Smooth muscle cell (in vitro differentiated cells): ENCODE measurements at regions not wholly inside any gene's neighbourhood (a gene's known extent, or its start where the extent isn't known, plus 50 kb on each side); places are given as distances from the start of the nearest gene placed in this dataset.

Experiments
- DNase-seq: peaks from one replicate; lab custom pipeline; 2025; ENCODE audit not compliant: unreplicated experiment; lab: John Stamatoyannopoulos, UW
- H2AFZ ChIP-seq: fragments of 200-600 bp; sonication (generic); 2 replicates; pipeline ENCODE4 v1.6.0; 2016; ENCODE audit warnings: antibody characterized with exemption, low read depth, mild to moderate bottlenecking
- H3F3A ChIP-seq: fragments of 200-600 bp; sonication (generic); 2 replicates; pipeline ENCODE4 v1.6.0; 2017; ENCODE audit warnings: antibody characterized with exemption, low read depth
- H3K27ac ChIP-seq: fragments of 200-600 bp; sonication (generic); 2 replicates; pipeline ENCODE4 v1.5.1; 2016; ENCODE audit warnings: low read depth, mild to moderate bottlenecking
- H3K27me3 ChIP-seq: fragments of 200-600 bp; sonication (generic); 2 replicates; pipeline ENCODE4 v1.6.1; 2016; ENCODE audit warnings: low read depth, mild to moderate bottlenecking
- H3K36me3 ChIP-seq: fragments of 200-600 bp; sonication (generic); 2 replicates; pipeline ENCODE4 v1.5.1; 2016; ENCODE audit warnings: low read depth
- H3K4me1 ChIP-seq: fragments of 200-600 bp; sonication (generic); 2 replicates; pipeline ENCODE4 v1.5.1; 2016; ENCODE audit warnings: low read depth
- H3K4me2 ChIP-seq: fragments of 200-600 bp; sonication (generic); 2 replicates; pipeline ENCODE4 v1.6.0; 2016; ENCODE audit warnings: mild to moderate bottlenecking
- H3K4me3 ChIP-seq: fragments of 200-600 bp; sonication (generic); 2 replicates; pipeline ENCODE4 v1.5.1; 2016; ENCODE audit warnings: mild to moderate bottlenecking
- H3K79me2 ChIP-seq: fragments of 200-600 bp; sonication (generic); 2 replicates; pipeline ENCODE4 v1.6.0; 2016; ENCODE audit warnings: low read depth, mild to moderate bottlenecking
- H3K9ac ChIP-seq: fragments of 200-600 bp; sonication (generic); 2 replicates; pipeline ENCODE4 v1.6.0; 2016; ENCODE audit warnings: low read depth
- H3K9me3 ChIP-seq: fragments of 200-600 bp; sonication (generic); replicated peaks from 2 replicates; pipeline ENCODE4 v1.5.1; 2016; ENCODE audit warnings: low read depth
- H4K20me1 ChIP-seq: fragments of 200-600 bp; sonication (generic); 2 replicates; pipeline ENCODE4 v1.6.0; 2016; ENCODE audit warnings: low read depth
- CTCF ChIP-seq: fragments of 200-600 bp; sonication (generic); IDR thresholded peaks from 2 replicates; pipeline ENCODE4 v1.5.1; 2017; ENCODE audit warnings: borderline replicate concordance, mild to moderate bottlenecking, antibody characterized with exemption; ENCODE audit not compliant: insufficient read depth, poor library complexity, severe bottlenecking
- WGBS: methylation state at CpG from one replicate; pipeline ENCODE4 v1.1.7; 2016; ENCODE audit warnings: low lambda C conversion rate; 5-methylcytosine and 5-hydroxymethylcytosine counted together

- Histone ChIP-seq H3K9me3 (no peaks in the 10 kb centered on the region), H3K9ac (no peak overlapping the region), H3K4me2 (no peak overlapping the region), H3K4me1 (no peaks in the 10 kb centered on the region), H4K20me1 (no peaks in the 10 kb centered on the region), H3K27me3 (no peaks in the 10 kb centered on the region), H3K27ac (no peak overlapping the region), H2AFZ (no peak overlapping the region), H3K4me3 (no peak overlapping the region), H3K36me3 (no peaks in the 10 kb centered on the region), H3K79me2 (no peaks in the 10 kb centered on the region), H3F3A (no peaks in the 10 kb centered on the region)
- TF ChIP-seq CTCF = no peak
- DNase-seq = no peak
- WGBS = 29% methylated on average over 2 of the region's 2 CpGs
Measured at GRCh38 chr10:106338486-106338885, 826.0 kb downstream of the SORCS1 start.

GRCh38 chr10:106336874-106337273 lies 827.6 kb downstream of the SORCS1 start:
- no peak for DNase-seq
- Histone ChIP-seq H3K4me1 (no peaks in the 10 kb centered on the region), H3K27me3 (no peaks in the 10 kb centered on the region), H3K4me2 (no peak overlapping the region), H3K9ac (no peak overlapping the region), H3K4me3 (no peak overlapping the region), H3K79me2 (no peaks in the 10 kb centered on the region), H4K20me1 (no peaks in the 10 kb centered on the region), H3K9me3 (no peaks in the 10 kb centered on the region), H2AFZ (no peak overlapping the region), H3K27ac (no peak overlapping the region), H3K36me3 (no peaks in the 10 kb centered on the region), H3F3A (no peaks in the 10 kb centered on the region)
- WGBS = 98% methylated on average over 5 of the region's 5 CpGs
- TF ChIP-seq CTCF = no peak

GRCh38 chr10:106327747-106328146 lies 836.8 kb downstream of the SORCS1 start:
- no peak for TF ChIP-seq CTCF
- DNase-seq = no peak
- H3K4me1 ChIP-seq = no peaks in the 10 kb centered on the region
- H3K9ac ChIP-seq = no peak overlapping the region
- H3K27ac ChIP-seq = no peak overlapping the region
- H3K79me2 ChIP-seq = no peaks in the 10 kb centered on the region
- H3K9me3 ChIP-seq = no peaks in the 10 kb centered on the region
- H2AFZ ChIP-seq = no peak overlapping the region
- H4K20me1 ChIP-seq = no peaks in the 10 kb centered on the region
- H3K4me2 ChIP-seq = no peak overlapping the region
- H3K27me3 ChIP-seq = no peaks in the 10 kb centered on the region
- H3K4me3 ChIP-seq = no peak overlapping the region
- WGBS = 80% methylated on average over 3 of the region's 3 CpGs
- no peaks in the 10 kb centered on the region for H3K36me3 ChIP-seq
- H3F3A ChIP-seq = no peaks in the 10 kb centered on the region

GRCh38 chr10:106320876-106321275 lies 843.6 kb downstream of the SORCS1 start:
- TF ChIP-seq CTCF = no peak
- Histone ChIP-seq H3K9ac (no peak overlapping the region), H3K27me3 (no peaks in the 10 kb centered on the region), H3K4me2 (no peak overlapping the region), H3K4me3 (no peak overlapping the region), H3K36me3 (no peaks in the 10 kb centered on the region), H2AFZ (no peak overlapping the region), H3K9me3 (no peaks in the 10 kb centered on the region), H4K20me1 (no peaks in the 10 kb centered on the region), H3K27ac (no peak overlapping the region), H3K4me1 (peaks cover under 1% of the 10 kb centered on the region), H3K79me2 (no peaks in the 10 kb centered on the region), H3F3A (no peaks in the 10 kb centered on the region)
- 82% methylated on average over 3 of the region's 3 CpGs for WGBS
- DNase-seq = no peak
